ENCODE measurements at regions not wholly inside any gene's neighbourhood (a gene's known extent, or its start where the extent isn't known, plus 50 kb on each side); places are given as distances from the start of the nearest gene placed in this dataset.

DNA sequence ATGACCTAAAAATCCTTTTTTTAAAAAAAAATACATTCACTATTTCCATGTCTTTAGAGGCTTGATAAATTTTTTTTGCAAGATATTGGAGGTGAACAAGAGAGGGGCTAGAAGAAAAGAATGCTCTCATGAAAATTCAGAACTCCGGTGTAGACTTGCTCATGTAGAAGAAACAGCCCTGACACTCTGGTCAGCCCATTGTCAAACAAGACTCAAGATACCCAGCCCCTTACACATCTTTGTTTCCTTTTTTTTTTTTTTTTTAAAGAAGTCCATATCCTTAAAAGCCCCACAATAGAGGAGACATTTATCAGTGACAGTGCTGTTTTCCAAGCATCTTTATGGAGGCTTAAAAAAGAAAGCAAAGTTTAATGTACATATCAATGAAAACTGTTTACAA, 196.8 kb upstream of the RORA start:
- no peak for DNase-seq (ENCODE audit: extremely low spot score)
- no peak for TF ChIP-seq HDGF (IDR thresholded peaks at IDR 0.05; ENCODE audit: borderline replicate concordance)
- no peak for TF ChIP-seq BHLHE40 (IDR thresholded peaks at IDR 0.05; ENCODE audit: borderline replicate concordance)
- no peak for TF ChIP-seq TARDBP (IDR thresholded peaks at IDR 0.05)
- no peak for TF ChIP-seq SP1 (IDR thresholded peaks at IDR 0.05)
- TF ChIP-seq ZNF384 (IDR thresholded peaks at IDR 0.05): no peak
- TF ChIP-seq FOXM1 (IDR thresholded peaks at IDR 0.05; ENCODE audit: borderline replicate concordance): no peak
- no peak for TF ChIP-seq FOXA1 (IDR thresholded peaks at IDR 0.05)
- no peak for TF ChIP-seq L3MBTL2 (conservative IDR thresholded peaks at IDR 0.05)
- TF ChIP-seq SUZ12 (IDR thresholded peaks at IDR 0.05): no peak
- CTCF ChIA-PET: no interaction called here
- POLR2A ChIA-PET: no interaction called here

DNA sequence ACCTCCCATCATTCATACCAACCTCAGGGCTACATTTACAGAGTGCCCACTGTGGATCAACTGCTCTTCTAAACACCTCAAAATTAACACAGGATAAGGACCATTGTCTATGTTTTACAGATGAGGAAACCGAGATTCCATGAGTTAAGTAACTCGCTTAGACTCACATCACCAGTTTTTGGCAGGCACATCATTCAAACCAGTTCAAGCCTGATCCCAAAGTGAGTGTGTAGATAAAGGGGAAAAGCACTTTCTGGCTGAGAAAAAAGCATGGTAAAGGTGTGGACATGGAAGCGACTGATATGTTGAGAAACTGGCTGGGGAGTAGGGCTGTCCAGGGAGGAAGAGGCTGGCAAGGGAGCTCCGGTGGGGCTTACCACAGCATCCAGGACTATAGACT, 193.7 kb upstream of the RORA start:
- CTCF ChIA-PET: no interaction called here
- DNase-seq (ENCODE audit: extremely low spot score): no peak
- no peak for TF ChIP-seq ARNT (IDR thresholded peaks at IDR 0.05)
- TF ChIP-seq BHLHE40 (IDR thresholded peaks at IDR 0.05; ENCODE audit: borderline replicate concordance): no peak
- no peak for TF ChIP-seq FOXM1 (IDR thresholded peaks at IDR 0.05; ENCODE audit: borderline replicate concordance)
- TF ChIP-seq LEF1 (IDR thresholded peaks at IDR 0.05; ENCODE audit: borderline replicate concordance): no peak
- TF ChIP-seq FOXK2 (IDR thresholded peaks at IDR 0.05): no peak
- TF ChIP-seq NFRKB (IDR thresholded peaks at IDR 0.05): no peak
- TF ChIP-seq SUZ12 (IDR thresholded peaks at IDR 0.05): no peak
- no peak for TF ChIP-seq CTBP1 (IDR thresholded peaks at IDR 0.05; ENCODE audit: borderline replicate concordance)
- TF ChIP-seq HDGF (IDR thresholded peaks at IDR 0.05; ENCODE audit: borderline replicate concordance): no peak
- TF ChIP-seq, protein P1, sequence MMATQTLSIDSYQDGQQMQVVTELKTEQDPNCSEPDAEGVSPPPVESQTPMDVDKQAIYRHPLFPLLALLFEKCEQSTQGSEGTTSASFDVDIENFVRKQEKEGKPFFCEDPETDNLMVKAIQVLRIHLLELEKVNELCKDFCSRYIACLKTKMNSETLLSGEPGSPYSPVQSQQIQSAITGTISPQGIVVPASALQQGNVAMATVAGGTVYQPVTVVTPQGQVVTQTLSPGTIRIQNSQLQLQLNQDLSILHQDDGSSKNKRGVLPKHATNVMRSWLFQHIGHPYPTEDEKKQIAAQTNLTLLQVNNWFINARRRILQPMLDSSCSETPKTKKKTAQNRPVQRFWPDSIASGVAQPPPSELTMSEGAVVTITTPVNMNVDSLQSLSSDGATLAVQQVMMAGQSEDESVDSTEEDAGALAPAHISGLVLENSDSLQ (IDR thresholded peaks at IDR 0.05): no peak
- TF ChIP-seq ZNF384 (IDR thresholded peaks at IDR 0.05): no peak
- TF ChIP-seq TARDBP (IDR thresholded peaks at IDR 0.05): no peak
- no peak for TF ChIP-seq L3MBTL2 (conservative IDR thresholded peaks at IDR 0.05)
- TF ChIP-seq SP1 (IDR thresholded peaks at IDR 0.05): no peak
- no peak for TF ChIP-seq FOXA1 (IDR thresholded peaks at IDR 0.05)
- TF ChIP-seq ELF4 (IDR thresholded peaks at IDR 0.05): no peak
- POLR2A ChIA-PET: no interaction called here

DNA sequence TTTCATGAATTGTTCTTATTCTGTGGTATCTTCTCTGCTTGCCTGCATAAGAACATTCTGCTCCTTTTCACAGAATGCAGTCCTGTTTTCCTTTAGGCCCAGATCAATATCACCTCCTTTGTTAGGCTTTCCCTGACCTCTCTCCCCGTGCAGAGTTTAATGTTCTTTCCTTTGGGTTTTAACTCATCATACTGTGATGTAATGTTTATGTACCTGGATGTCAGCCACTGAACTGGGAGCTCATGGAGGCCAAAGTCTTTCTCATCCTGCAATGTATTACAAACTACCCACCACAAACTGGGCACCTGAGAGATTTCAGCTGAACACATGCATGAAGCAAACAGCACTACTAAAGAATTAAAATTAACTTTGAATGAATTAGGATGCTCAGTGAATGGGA, 192.8 kb upstream of the RORA start:
- ChIA-PET POLR2A (no interaction called here), CTCF (no interaction called here)
- DNase-seq (ENCODE audit: extremely low spot score): no peak
- TF ChIP-seq ZNF384 (IDR thresholded peaks at IDR 0.05) (no peak), NFRKB (IDR thresholded peaks at IDR 0.05) (no peak), SP1 (IDR thresholded peaks at IDR 0.05) (no peak), ELF4 (IDR thresholded peaks at IDR 0.05) (no peak), TARDBP (IDR thresholded peaks at IDR 0.05) (no peak), LEF1 (IDR thresholded peaks at IDR 0.05; ENCODE audit: borderline replicate concordance) (no peak), FOXK2 (IDR thresholded peaks at IDR 0.05) (no peak), FOXA1 (IDR thresholded peaks at IDR 0.05) (no peak), FOXM1 (IDR thresholded peaks at IDR 0.05; ENCODE audit: borderline replicate concordance) (no peak)
- TF ChIP-seq, protein P1 (IDR thresholded peaks at IDR 0.05): no peak

DNA sequence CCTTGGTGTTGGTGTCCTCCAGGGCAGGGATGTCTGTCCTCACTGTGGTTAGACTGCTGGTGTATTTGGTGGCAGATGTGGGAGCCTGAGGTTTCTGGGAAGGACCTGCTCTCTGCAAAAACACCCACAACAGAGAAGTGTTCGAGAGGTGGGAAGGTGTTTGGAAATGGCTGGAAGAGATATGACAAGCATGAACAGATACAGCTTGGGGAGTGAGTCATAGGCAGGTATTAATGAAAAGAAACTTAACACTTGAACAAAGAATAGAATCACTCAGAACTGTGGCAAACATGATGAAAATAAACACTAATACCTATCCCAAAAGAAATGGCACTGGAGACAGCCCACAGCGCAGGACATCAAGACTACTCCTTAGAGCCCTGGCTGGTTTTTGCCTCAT, 192.4 kb upstream of the RORA start:
- no peak for DNase-seq (ENCODE audit: extremely low spot score)
- TF ChIP-seq, protein P1 (IDR thresholded peaks at IDR 0.05): no peak
- TF ChIP-seq LEF1 (IDR thresholded peaks at IDR 0.05; ENCODE audit: borderline replicate concordance) (no peak), FOXM1 (IDR thresholded peaks at IDR 0.05; ENCODE audit: borderline replicate concordance) (no peak), FOXA1 (IDR thresholded peaks at IDR 0.05) (no peak), HDGF (IDR thresholded peaks at IDR 0.05; ENCODE audit: borderline replicate concordance) (no peak), SP1 (IDR thresholded peaks at IDR 0.05) (no peak), SUZ12 (IDR thresholded peaks at IDR 0.05) (no peak), CTBP1 (IDR thresholded peaks at IDR 0.05; ENCODE audit: borderline replicate concordance) (no peak), ARNT (IDR thresholded peaks at IDR 0.05) (no peak), L3MBTL2 (conservative IDR thresholded peaks at IDR 0.05) (no peak), TARDBP (IDR thresholded peaks at IDR 0.05) (no peak), BHLHE40 (IDR thresholded peaks at IDR 0.05; ENCODE audit: borderline replicate concordance) (no peak)
- ChIA-PET POLR2A (no interaction called here), CTCF (no interaction called here)

DNA sequence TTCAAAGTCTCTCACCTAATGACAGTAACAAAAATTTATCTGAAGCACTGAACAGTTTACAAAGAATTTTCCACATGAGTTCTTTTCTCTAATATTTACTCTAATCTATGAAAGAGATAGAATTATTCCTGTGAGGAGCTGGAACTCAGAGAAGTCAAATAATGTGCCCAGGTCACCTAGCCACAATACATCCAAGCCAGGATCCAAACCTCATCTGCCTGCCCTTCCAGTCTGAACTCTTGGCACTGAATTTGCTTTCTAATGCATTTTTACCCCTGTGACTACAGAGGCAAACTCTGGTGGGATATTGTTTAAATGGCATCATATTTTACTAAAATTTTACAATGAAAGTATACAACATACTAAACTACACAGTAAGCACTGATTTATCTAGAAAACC, 191.4 kb upstream of the RORA start:
- TF ChIP-seq HDGF (IDR thresholded peaks at IDR 0.05; ENCODE audit: borderline replicate concordance) (no peak), FOXA1 (IDR thresholded peaks at IDR 0.05) (no peak), ARNT (IDR thresholded peaks at IDR 0.05) (no peak), CTBP1 (IDR thresholded peaks at IDR 0.05; ENCODE audit: borderline replicate concordance) (no peak), L3MBTL2 (conservative IDR thresholded peaks at IDR 0.05) (no peak), FOXK2 (IDR thresholded peaks at IDR 0.05) (no peak), FOXM1 (IDR thresholded peaks at IDR 0.05; ENCODE audit: borderline replicate concordance) (no peak), SUZ12 (IDR thresholded peaks at IDR 0.05) (no peak), SP1 (IDR thresholded peaks at IDR 0.05) (no peak)
- ChIA-PET CTCF (no interaction called here), POLR2A (no interaction called here)
- DNase-seq (ENCODE audit: extremely low spot score): no peak

DNA sequence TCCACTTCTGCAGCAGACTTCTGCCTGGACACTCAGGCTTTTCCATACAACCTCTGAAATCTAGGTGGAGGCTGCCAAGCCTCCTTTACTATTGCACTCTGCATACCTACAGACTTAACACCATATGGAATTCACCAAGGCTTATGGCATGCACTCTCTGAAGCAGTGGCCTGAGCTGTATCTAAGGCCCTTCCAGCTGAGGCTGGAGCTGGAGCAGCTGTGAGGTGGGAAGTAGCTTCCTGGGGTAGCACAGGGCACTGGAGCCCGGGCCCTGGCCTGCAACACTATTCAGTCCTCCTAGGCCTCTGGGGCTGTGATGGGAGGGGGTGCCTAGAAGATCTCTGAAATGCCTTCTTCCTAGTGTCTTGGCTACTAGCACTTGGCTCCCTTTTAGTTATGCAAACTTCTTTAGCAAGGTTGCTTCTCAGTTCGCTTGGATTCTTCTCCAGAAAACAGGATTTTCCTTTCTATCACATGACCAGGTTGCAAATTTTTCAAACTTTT, 186.6 kb upstream of the RORA start:
- no peak for DNase-seq (ENCODE audit: extremely low spot score)
- TF ChIP-seq NFRKB (IDR thresholded peaks at IDR 0.05) (no peak), SUZ12 (IDR thresholded peaks at IDR 0.05) (no peak), FOXA1 (IDR thresholded peaks at IDR 0.05) (no peak), L3MBTL2 (conservative IDR thresholded peaks at IDR 0.05) (no peak), ZNF384 (IDR thresholded peaks at IDR 0.05) (no peak), CTBP1 (IDR thresholded peaks at IDR 0.05; ENCODE audit: borderline replicate concordance) (no peak), ARNT (IDR thresholded peaks at IDR 0.05) (no peak), ELF4 (IDR thresholded peaks at IDR 0.05) (no peak), LEF1 (IDR thresholded peaks at IDR 0.05; ENCODE audit: borderline replicate concordance) (no peak), TARDBP (IDR thresholded peaks at IDR 0.05) (no peak), HDGF (IDR thresholded peaks at IDR 0.05; ENCODE audit: borderline replicate concordance) (no peak), FOXK2 (IDR thresholded peaks at IDR 0.05) (no peak), FOXM1 (IDR thresholded peaks at IDR 0.05; ENCODE audit: borderline replicate concordance) (no peak), SP1 (IDR thresholded peaks at IDR 0.05) (no peak)
- TF ChIP-seq, protein P1 (IDR thresholded peaks at IDR 0.05): no peak
- POLR2A ChIA-PET: no interaction called here
- CTCF ChIA-PET: no interaction called here

Data from HEK293T (cell line).